IPS-20b (cell line): ENCODE measurements at regions not wholly inside any gene's neighbourhood (a gene's known extent, or its start where the extent isn't known, plus 50 kb on each side); places are given as distances from the start of the nearest gene placed in this dataset.
"Not testable (repeated sequence)": the region's sequence is repeated elsewhere in the genome, so short reads cannot be mapped to it uniquely, and the experiment has no call there.

ENCODE experiments used
- H3K27ac ChIP-seq: one replicate; pipeline ENCODE4 v1.5.1; 2013; ENCODE audit warnings: low read length
- H3K27me3 ChIP-seq: 2 replicates; pipeline ENCODE4 v1.6.1; 2013; ENCODE audit warnings: mild to moderate bottlenecking, low read length, inconsistent platforms; ENCODE audit not compliant: insufficient read depth
- H3K36me3 ChIP-seq: 2 replicates; pipeline ENCODE4 v1.6.1; 2013; ENCODE audit warnings: low read depth, mild to moderate bottlenecking, inconsistent platforms, low read length, moderate library complexity; ENCODE audit not compliant: insufficient read depth
- H3K4me1 ChIP-seq: 2 replicates; pipeline ENCODE4 v1.6.1; 2013; ENCODE audit warnings: mild to moderate bottlenecking, control low read depth, inconsistent platforms, low read length, moderate library complexity; ENCODE audit not compliant: insufficient read depth
- H3K4me3 ChIP-seq: 2 replicates; pipeline ENCODE4 v1.5.1; 2013; ENCODE audit warnings: mild to moderate bottlenecking, low read length, inconsistent platforms
- H3K9ac ChIP-seq: 2 replicates; pipeline ENCODE4 v1.6.1; 2013; ENCODE audit warnings: low read depth, mild to moderate bottlenecking, inconsistent platforms, low read length, moderate library complexity
- H3K9me3 ChIP-seq: 2 replicates; pipeline ENCODE4 v1.6.1; 2013; ENCODE audit warnings: mild to moderate bottlenecking, low read depth, low read length, inconsistent platforms; ENCODE audit not compliant: insufficient read depth

- H3K4me1 ChIP-seq = no peaks in the 10 kb centered on the region
- no peak overlapping the region for H3K27ac ChIP-seq
- no peak overlapping the region for H3K9ac ChIP-seq
- H3K9me3 ChIP-seq = peaks cover 15% of the 10 kb centered on the region; the same call in 1 of the 2 replicates
- H3K27me3 ChIP-seq = no peaks in the 10 kb centered on the region
- H3K4me3 ChIP-seq = no peak overlapping the region
- H3K36me3 ChIP-seq = no peaks in the 10 kb centered on the region
These were observed 472.1 kb downstream of the PLPP3 start for GRCh38 chr1:56107275-56107638.

- Histone ChIP-seq H3K4me1 (no peaks in the 10 kb centered on the region), H3K9me3 (peaks cover 13% of the 10 kb centered on the region; the same call in 1 of the 2 replicates), H3K36me3 (no peaks in the 10 kb centered on the region), H3K4me3 (no peak overlapping the region), H3K27me3 (no peaks in the 10 kb centered on the region), H3K27ac (no peak overlapping the region), H3K9ac (no peak overlapping the region)
These were observed 472.7 kb downstream of the PLPP3 start for GRCh38 chr1:56106531-56107274.

GRCh38 chr1:56105397-56105796 lies 474.0 kb downstream of the PLPP3 start:
- no peak overlapping the region for H3K27ac ChIP-seq
- H3K4me1 ChIP-seq = no peaks in the 10 kb centered on the region
- peaks cover 11% of the 10 kb centered on the region; the same call in 1 of the 2 replicates for H3K9me3 ChIP-seq
- H3K4me3 ChIP-seq = no peak overlapping the region
- H3K36me3 ChIP-seq = no peaks in the 10 kb centered on the region
- H3K27me3 ChIP-seq = no peaks in the 10 kb centered on the region
- no peak overlapping the region for H3K9ac ChIP-seq

- no peaks in the 10 kb centered on the region for H3K36me3 ChIP-seq
- H3K9me3 ChIP-seq = peaks cover 9% of the 10 kb centered on the region; the same call in 1 of the 2 replicates
- no peak overlapping the region for H3K27ac ChIP-seq
- H3K4me1 ChIP-seq = no peaks in the 10 kb centered on the region
- no peak overlapping the region for H3K9ac ChIP-seq
- H3K27me3 ChIP-seq = no peaks in the 10 kb centered on the region
- H3K4me3 ChIP-seq = no peak overlapping the region
These were observed 479.5 kb downstream of the PLPP3 start for GRCh38 chr1:56099766-56100265.

- peaks cover under 1% of the 10 kb centered on the region; the same call in 1 of the 2 replicates for H3K9me3 ChIP-seq
- H3K27ac ChIP-seq = no peak overlapping the region
- no peak overlapping the region for H3K9ac ChIP-seq
- H3K4me3 ChIP-seq = no peak overlapping the region
- no peaks in the 10 kb centered on the region for H3K4me1 ChIP-seq
- no peaks in the 10 kb centered on the region for H3K36me3 ChIP-seq
- H3K27me3 ChIP-seq = no peaks in the 10 kb centered on the region
These were observed 480.4 kb downstream of the PLPP3 start for GRCh38 chr1:56098946-56099345.

GRCh38 chr1:56097713-56098112 lies 481.6 kb downstream of the PLPP3 start:
- Histone ChIP-seq H3K4me3 (no peak overlapping the region), H3K27me3 (no peaks in the 10 kb centered on the region), H3K4me1 (no peaks in the 10 kb centered on the region; the same call in 1 of the 2 replicates), H3K9me3 (no peaks in the 10 kb centered on the region), H3K9ac (no peak overlapping the region), H3K27ac (no peak overlapping the region), H3K36me3 (no peaks in the 10 kb centered on the region)

GRCh38 chr1:56095696-56096665 lies 483.4 kb downstream of the PLPP3 start:
- H3K27ac ChIP-seq = no peak overlapping the region
- no peaks in the 10 kb centered on the region for H3K36me3 ChIP-seq
- no peaks in the 10 kb centered on the region for H3K9me3 ChIP-seq
- H3K4me3 ChIP-seq = no peak overlapping the region
- H3K4me1 ChIP-seq = no peaks in the 10 kb centered on the region; the same call in 1 of the 2 replicates
- no peak overlapping the region for H3K9ac ChIP-seq
- no peaks in the 10 kb centered on the region for H3K27me3 ChIP-seq

GRCh38 chr1:56094168-56094567 lies 485.2 kb downstream of the PLPP3 start:
- H3K27ac ChIP-seq = no peak overlapping the region
- H3K9ac ChIP-seq = no peak overlapping the region
- H3K9me3 ChIP-seq = no peaks in the 10 kb centered on the region
- no peaks in the 10 kb centered on the region for H3K27me3 ChIP-seq
- no peaks in the 10 kb centered on the region; the same call in 1 of the 2 replicates for H3K4me1 ChIP-seq
- H3K36me3 ChIP-seq = no peaks in the 10 kb centered on the region
- H3K4me3 ChIP-seq = no peak overlapping the region

GRCh38 chr1:56092684-56093570 lies 486.4 kb downstream of the PLPP3 start:
- no peak overlapping the region for H3K4me3 ChIP-seq
- H3K27me3 ChIP-seq = no peaks in the 10 kb centered on the region
- H3K9me3 ChIP-seq = no peaks in the 10 kb centered on the region
- no peaks in the 10 kb centered on the region for H3K36me3 ChIP-seq
- no peak overlapping the region for H3K9ac ChIP-seq
- H3K4me1 ChIP-seq = no peaks in the 10 kb centered on the region; the same call in 1 of the 2 replicates
- no peak overlapping the region for H3K27ac ChIP-seq

- H3K27ac ChIP-seq, H3K4me3 ChIP-seq, H3K9ac ChIP-seq, H3K36me3 ChIP-seq, H3K27me3 ChIP-seq, H3K4me1 ChIP-seq, H3K9me3 ChIP-seq: not testable (repeated sequence)
These were observed 489.5 kb downstream of the PLPP3 start for GRCh38 chr1:56089826-56090225.

GRCh38 chr1:56084246-56084645 lies 495.1 kb downstream of the PLPP3 start:
- Histone ChIP-seq H3K27me3 (no peaks in the 10 kb centered on the region), H3K4me3 (no peak overlapping the region), H3K9ac (no peak overlapping the region), H3K36me3 (no peaks in the 10 kb centered on the region), H3K4me1 (no peaks in the 10 kb centered on the region), H3K27ac (no peak overlapping the region), H3K9me3 (no peaks in the 10 kb centered on the region)
